Caco-2 (cell line): ENCODE measurements at regions not wholly inside any gene's neighbourhood (a gene's known extent, or its start where the extent isn't known, plus 50 kb on each side); places are given as distances from the start of the nearest gene placed in this dataset.

Experiments used
- BruUV-seq: library from RNA; stranded (reverse); fragments of 400-500 nt; replicated peaks from 2 replicates; lab custom pipeline; 2021; lab: Mats Ljungman, UMichigan
- CTCF ChIA-PET: fragments of 300-600 bp; sonication (Branson Sonifier 250); formaldehyde crosslinking; loops from one replicate; lab custom pipeline; 2022; ENCODE audit warnings: antibody characterized with exemption; lab: Charles Lee
- POLR2A ChIA-PET: fragments of 300-600 bp; sonication (Branson Sonifier 250); formaldehyde crosslinking; loops from one replicate; lab custom pipeline; 2022; ENCODE audit warnings: antibody characterized with exemption; lab: Charles Lee
- DNase-seq, 2 experiments: peaks; one replicate each; pipeline versions ENCODE4 v3.0.0 to v3.0.0-alpha.2; 2020 to 2022
- H3K27me3 ChIP-seq: replicated peaks from 2 replicates; pipeline ENCODE4 v1.6.0; 2011; ENCODE audit warnings: low read length; ENCODE audit not compliant: control insufficient read depth, insufficient read depth
- H3K36me3 ChIP-seq: 2 replicates; pipeline ENCODE4 v1.5.1; 2011; ENCODE audit warnings: low read length; ENCODE audit not compliant: control insufficient read depth, insufficient read depth
- H3K4me1 ChIP-seq: fragments of 250-450 bp; sonication (Bioruptor Pico); 2 replicates; pipeline ENCODE4 v1.5.1; 2020; ENCODE audit warnings: mild to moderate bottlenecking
- H3K4me3 ChIP-seq: 2 replicates; pipeline ENCODE4 v1.5.1; 2011; ENCODE audit warnings: low read depth, mild to moderate bottlenecking, control low read depth, low read length
- H3K9me3 ChIP-seq: fragments of 250-450 bp; sonication (Bioruptor Pico); 2 replicates; pipeline ENCODE4 v1.5.1; 2020; ENCODE audit warnings: mild to moderate bottlenecking, moderate library complexity
- H3K27ac Mint-ChIP-seq: one replicate; pipeline ENCODE4 v1.8.0; 2022; ENCODE audit warnings: mixed read lengths; ENCODE audit not compliant: unreplicated experiment
- H3K27me3 Mint-ChIP-seq: one replicate; pipeline ENCODE4 v1.8.0; 2022; ENCODE audit warnings: mixed read lengths; ENCODE audit not compliant: insufficient read depth, unreplicated experiment
- H3K36me3 Mint-ChIP-seq: one replicate; pipeline ENCODE4 v1.8.0; 2022; ENCODE audit warnings: mild to moderate bottlenecking, mixed read lengths; ENCODE audit not compliant: insufficient read depth, unreplicated experiment
- H3K4me1 Mint-ChIP-seq: one replicate; pipeline ENCODE4 v1.8.0; 2022; ENCODE audit warnings: low read depth, mixed read lengths; ENCODE audit not compliant: unreplicated experiment
- H3K4me3 Mint-ChIP-seq: one replicate; pipeline ENCODE4 v1.8.0; 2022; ENCODE audit warnings: mild to moderate bottlenecking, moderate library complexity, mixed read lengths; ENCODE audit not compliant: unreplicated experiment
- H3K9me3 Mint-ChIP-seq: one replicate; pipeline ENCODE4 v1.8.0; 2022; ENCODE audit warnings: mixed read lengths; ENCODE audit not compliant: unreplicated experiment
- intact Hi-C: fragments of 100-400 bp; cut with micrococcal nuclease; formaldehyde crosslinking; loops from one replicate; pipeline ENCODE4 v1.10.0; 2022; ENCODE audit not compliant: unreplicated experiment
- TF ChIP-seq, protein P1 (sequence below), 2 experiments: fragments of 200-600 bp in 1 of 2; IDR thresholded peaks; 1 replicate in 1 of 2; 2 replicates in 1 of 2; pipeline versions ENCODE4 v1.5.1 to v1.8.0; 2011 to 2022; ENCODE audit warnings: antibody characterized with exemption in 1 of 2, control low read depth in 1 of 2, inconsistent platforms in 1 of 2, low read depth in 1 of 2, low read length in 1 of 2, mild to moderate bottlenecking in 1 of 2, moderate library complexity in 1 of 2; ENCODE audit not compliant: insufficient read depth in 1 of 2, severe bottlenecking in 1 of 2, unreplicated experiment in 1 of 2

DNA sequence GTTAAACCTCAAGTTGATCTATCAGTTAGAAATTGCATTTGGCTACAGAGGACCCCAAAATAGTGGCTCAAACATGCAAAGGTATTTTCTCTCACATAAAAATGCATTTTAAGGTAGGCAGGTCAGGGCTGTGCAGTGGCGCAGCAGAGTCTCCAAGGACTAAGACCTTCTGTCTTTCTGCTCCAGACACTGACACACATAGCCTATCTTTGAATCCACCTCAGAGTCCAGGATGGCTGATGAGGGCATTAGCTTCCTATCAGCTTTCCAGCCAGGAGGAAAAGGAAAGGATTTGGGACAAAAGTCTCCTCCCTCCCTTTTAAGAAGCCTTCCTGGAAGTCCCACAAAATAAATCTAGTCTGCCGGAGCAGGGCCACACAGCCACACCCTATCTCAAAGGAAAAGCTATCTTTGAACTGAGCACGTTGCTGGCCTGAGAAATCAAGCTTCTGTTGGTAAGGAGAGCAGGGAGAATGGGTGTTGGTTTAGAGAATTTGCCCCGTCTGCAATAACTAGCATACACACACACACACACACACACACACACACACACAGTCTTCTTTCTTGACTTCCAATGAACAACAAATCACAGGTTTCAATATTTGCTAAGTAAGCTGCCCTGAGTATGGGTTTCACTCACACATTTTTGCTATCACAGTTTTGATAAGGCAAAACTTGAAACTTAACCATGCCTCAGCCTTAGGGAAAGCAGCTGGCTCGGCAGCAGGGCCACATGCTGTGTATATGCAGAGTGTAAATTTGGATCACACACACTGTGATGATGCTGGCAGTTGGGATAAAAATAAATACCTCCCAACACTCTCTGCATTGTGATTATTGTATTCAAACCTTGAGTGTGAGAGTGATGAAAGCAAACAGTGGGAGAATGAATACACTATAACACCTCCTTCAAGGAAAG lies 116.6 kb upstream of the MAP3K1 start:
- no peaks in the 10 kb centered on the region for H3K27me3 ChIP-seq
- no peaks in the 10 kb centered on the region for H3K27me3 Mint-ChIP-seq
- peaks cover 12% of the 10 kb centered on the region for H3K4me1 ChIP-seq
- DNase-seq: no peak
- no peak overlapping the region for H3K4me3 Mint-ChIP-seq
- H3K36me3 Mint-ChIP-seq: no peaks in the 10 kb centered on the region
- TF ChIP-seq, protein P1, sequence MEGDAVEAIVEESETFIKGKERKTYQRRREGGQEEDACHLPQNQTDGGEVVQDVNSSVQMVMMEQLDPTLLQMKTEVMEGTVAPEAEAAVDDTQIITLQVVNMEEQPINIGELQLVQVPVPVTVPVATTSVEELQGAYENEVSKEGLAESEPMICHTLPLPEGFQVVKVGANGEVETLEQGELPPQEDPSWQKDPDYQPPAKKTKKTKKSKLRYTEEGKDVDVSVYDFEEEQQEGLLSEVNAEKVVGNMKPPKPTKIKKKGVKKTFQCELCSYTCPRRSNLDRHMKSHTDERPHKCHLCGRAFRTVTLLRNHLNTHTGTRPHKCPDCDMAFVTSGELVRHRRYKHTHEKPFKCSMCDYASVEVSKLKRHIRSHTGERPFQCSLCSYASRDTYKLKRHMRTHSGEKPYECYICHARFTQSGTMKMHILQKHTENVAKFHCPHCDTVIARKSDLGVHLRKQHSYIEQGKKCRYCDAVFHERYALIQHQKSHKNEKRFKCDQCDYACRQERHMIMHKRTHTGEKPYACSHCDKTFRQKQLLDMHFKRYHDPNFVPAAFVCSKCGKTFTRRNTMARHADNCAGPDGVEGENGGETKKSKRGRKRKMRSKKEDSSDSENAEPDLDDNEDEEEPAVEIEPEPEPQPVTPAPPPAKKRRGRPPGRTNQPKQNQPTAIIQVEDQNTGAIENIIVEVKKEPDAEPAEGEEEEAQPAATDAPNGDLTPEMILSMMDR (IDR thresholded peaks at IDR 0.05; ENCODE audit: insufficient read depth in 1 of 2, low read depth in 1 of 2, low read length in 1 of 2, severe bottlenecking in 1 of 2, unreplicated experiment in 1 of 2): no peak
- H3K9me3 ChIP-seq: no peaks in the 10 kb centered on the region
- peaks cover 12% of the 10 kb centered on the region for H3K4me1 Mint-ChIP-seq
- intact Hi-C loops: no loop called here
- H3K27ac Mint-ChIP-seq: no peak overlapping the region
- POLR2A ChIA-PET: interaction anchor here (0.5 to 0.6 kb wide), 2 partner anchors 64 to 347 kb away, joined by 3 to 9 read pairs; no protein-coding TSS in a partner anchor
- no TSS peak for BruUV-seq
- no peaks in the 10 kb centered on the region for H3K9me3 Mint-ChIP-seq
- H3K4me3 ChIP-seq: no peak overlapping the region
- CTCF ChIA-PET: no interaction called here
- no peaks in the 10 kb centered on the region for H3K36me3 ChIP-seq

DNA sequence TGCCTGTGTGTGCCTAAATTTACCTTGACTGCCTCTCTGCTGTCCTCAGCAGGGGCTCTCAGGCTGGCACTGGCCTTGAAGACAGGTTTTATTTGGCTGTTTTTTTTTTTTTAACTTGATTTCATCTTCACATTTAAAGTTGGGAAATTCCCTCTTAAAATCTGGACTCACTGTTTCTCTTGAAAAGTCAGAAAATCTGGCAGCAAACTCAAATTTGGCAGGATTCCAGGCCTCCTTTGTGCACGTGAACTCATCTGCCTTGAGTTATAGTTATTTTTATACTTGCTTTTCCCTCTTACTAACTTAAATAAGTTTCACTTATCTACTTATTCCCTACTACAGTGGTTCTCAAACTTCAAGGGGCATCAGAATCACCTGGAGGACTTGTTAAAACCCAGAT lies 118.4 kb upstream of the MAP3K1 start:
- ChIA-PET CTCF (no interaction called here), POLR2A (no interaction called here)
- TF ChIP-seq, protein P1 (IDR thresholded peaks at IDR 0.05; ENCODE audit: insufficient read depth in 1 of 2, low read depth in 1 of 2, low read length in 1 of 2, severe bottlenecking in 1 of 2, unreplicated experiment in 1 of 2): no peak
- Histone ChIP-seq H3K27me3 (no peaks in the 10 kb centered on the region), H3K4me1 (peaks cover 22% of the 10 kb centered on the region), H3K4me3 (no peak overlapping the region), H3K36me3 (no peaks in the 10 kb centered on the region), H3K9me3 (no peaks in the 10 kb centered on the region; the same call in 1 of the 2 replicates)
- no peaks in the 10 kb centered on the region for H3K36me3 Mint-ChIP-seq
- intact Hi-C loops: no loop called here
- no peaks in the 10 kb centered on the region for H3K9me3 Mint-ChIP-seq
- no peak overlapping the region for H3K27ac Mint-ChIP-seq
- H3K27me3 Mint-ChIP-seq: no peaks in the 10 kb centered on the region
- BruUV-seq: no TSS peak
- no peak overlapping the region for H3K4me3 Mint-ChIP-seq
- DNase-seq: no peak
- peaks cover 12% of the 10 kb centered on the region for H3K4me1 Mint-ChIP-seq

DNA sequence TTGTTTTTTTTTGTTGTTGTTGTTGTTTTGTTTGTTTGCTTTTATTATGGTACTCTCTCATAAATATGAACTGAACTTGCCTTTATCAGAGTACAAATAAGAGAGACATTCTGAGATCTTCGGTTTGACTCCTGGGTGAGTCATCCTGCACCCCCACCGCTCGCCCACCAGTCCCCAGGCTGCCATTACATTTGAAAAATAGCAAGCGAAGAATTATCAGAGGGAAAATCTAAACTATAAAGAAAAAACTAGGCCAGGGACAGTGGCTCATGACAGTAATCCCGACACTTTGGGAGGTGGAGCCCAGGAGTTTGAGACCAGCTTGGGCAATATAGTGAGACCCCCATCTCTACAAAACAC lies 122.1 kb upstream of the MAP3K1 start:
- no peak overlapping the region for H3K4me3 Mint-ChIP-seq
- H3K36me3 ChIP-seq: no peaks in the 10 kb centered on the region
- no peak overlapping the region for H3K27ac Mint-ChIP-seq
- no peaks in the 10 kb centered on the region; the same call in 1 of the 2 replicates for H3K9me3 ChIP-seq
- H3K27me3 ChIP-seq: no peaks in the 10 kb centered on the region
- no peaks in the 10 kb centered on the region for H3K36me3 Mint-ChIP-seq
- no peaks in the 10 kb centered on the region for H3K27me3 Mint-ChIP-seq
- ChIA-PET CTCF (no interaction called here), POLR2A (no interaction called here)
- no TSS peak for BruUV-seq
- DNase-seq: no peak
- intact Hi-C loops: no loop called here
- no peaks in the 10 kb centered on the region for H3K9me3 Mint-ChIP-seq
- H3K4me3 ChIP-seq: no peak overlapping the region
- TF ChIP-seq, protein P1 (IDR thresholded peaks at IDR 0.05; ENCODE audit: insufficient read depth in 1 of 2, low read depth in 1 of 2, low read length in 1 of 2, severe bottlenecking in 1 of 2, unreplicated experiment in 1 of 2): no peak
- H3K4me1 ChIP-seq: peaks cover 22% of the 10 kb centered on the region
- no peaks in the 10 kb centered on the region for H3K4me1 Mint-ChIP-seq
